ENCODE measurements at regions not wholly inside any gene's neighbourhood (a gene's known extent, or its start where the extent isn't known, plus 50 kb on each side); places are given as distances from the start of the nearest gene placed in this dataset.

DNA sequence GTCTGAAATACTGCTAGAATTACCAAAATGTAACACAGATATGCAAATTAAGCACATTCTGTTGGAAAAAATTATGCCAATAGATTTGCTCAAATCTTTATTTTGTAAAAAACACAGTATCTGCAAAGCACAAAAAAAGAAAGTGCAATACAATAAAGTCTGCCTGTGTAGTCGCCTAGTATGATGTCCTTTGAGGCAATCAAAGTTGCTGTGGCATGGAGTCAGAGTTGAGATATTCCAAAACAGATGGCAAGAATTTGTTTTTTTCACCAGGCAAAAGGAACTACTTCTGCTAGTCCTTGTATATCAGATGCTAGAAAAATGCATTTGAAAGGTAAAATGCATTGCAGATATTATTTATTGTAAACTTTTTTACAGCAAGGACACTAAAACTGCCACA is 531.3 kb upstream of the TMEFF2 start (continued):
- no peak for TF ChIP-seq RNF2 (IDR thresholded peaks at IDR 0.05; ENCODE audit: borderline replicate concordance, low read depth, low read length, missing control alignments, poor library complexity, severe bottlenecking)
- TF ChIP-seq, protein P1, sequence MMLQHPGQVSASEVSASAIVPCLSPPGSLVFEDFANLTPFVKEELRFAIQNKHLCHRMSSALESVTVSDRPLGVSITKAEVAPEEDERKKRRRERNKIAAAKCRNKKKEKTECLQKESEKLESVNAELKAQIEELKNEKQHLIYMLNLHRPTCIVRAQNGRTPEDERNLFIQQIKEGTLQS (IDR thresholded peaks at IDR 0.05; ENCODE audit: insufficient read depth, low read depth, low read length), result no peak
- no peak for TF ChIP-seq TEAD4 (IDR thresholded peaks at IDR 0.05; ENCODE audit: low read depth, low read length)
